A549 (cell line): ENCODE measurements at regions not wholly inside any gene's neighbourhood (a gene's known extent, or its start where the extent isn't known, plus 50 kb on each side); places are given as distances from the start of the nearest gene placed in this dataset.

Source experiments
- ATAC-seq, 2 experiments: fragments of 200-7000 bp in 1 of 2; fragments of >200 bp in 1 of 2; cut with Nextera tagmentation in 1 of 2; cut with Tn5 transposase in 1 of 2; 3 replicates each; pipeline versions ENCODE4 v1.8.0 to v1.9.1; 2018 to 2020; ENCODE audit warnings: mild to moderate bottlenecking in 1 of 2, moderate library complexity in 1 of 2
- CTCF ChIA-PET: fragments of 300-600 bp; sonication (Branson Sonifier 250); formaldehyde crosslinking; extraction: SDS; loops from one replicate; lab custom pipeline; 2021; ENCODE audit warnings: antibody characterized with exemption, inconsistent platforms; lab: Yijun Ruan, JAX
- POLR2A ChIA-PET: fragments of 350-600 bp; formaldehyde crosslinking; extraction: SDS; loops from one replicate; lab custom pipeline; 2021; ENCODE audit warnings: antibody characterized with exemption, inconsistent platforms; lab: Yijun Ruan, JAX
- DNase-seq, 2 experiments: peaks; one replicate each; pipeline versions ENCODE4 v3.0.0 to v3.0.0-alpha.2; 2011 to 2016; ENCODE audit warnings: low read depth in 1 of 2, low spot score in 1 of 2
- FAIRE-seq: peaks from 2 replicates; lab custom pipeline; 2011; peaks lifted over from hg19 to GRCh38; lab: Jason Lieb, UNC
- H3K27ac ChIP-seq, 2 experiments: fragments of >200 bp; sonication (Bioruptor Twin); formaldehyde crosslinking; 3 replicates each; pipeline ENCODE4 v1.5.1; 2016 to 2017
- H3K4me1 ChIP-seq: fragments of >200 bp; sonication (Bioruptor Twin); formaldehyde crosslinking; 3 replicates; pipeline ENCODE4 v1.6.1; 2016
- H3K4me2 ChIP-seq: fragments of >200 bp; sonication (Bioruptor Twin); formaldehyde crosslinking; 3 replicates; pipeline ENCODE4 v1.6.1; 2016
- H3K4me3 ChIP-seq: fragments of >200 bp; sonication (Bioruptor Twin); formaldehyde crosslinking; 3 replicates; pipeline ENCODE4 v1.5.1; 2016
- H3K9me3 ChIP-seq: fragments of >200 bp; sonication (Bioruptor Twin); formaldehyde crosslinking; 3 replicates; pipeline ENCODE4 v1.6.1; 2016
- CBX2 ChIP-seq: fragments of 200-600 bp; sonication (generic); IDR thresholded peaks from 2 replicates; pipeline ENCODE4 v1.6.1; 2016; ENCODE audit warnings: low read depth, mild to moderate bottlenecking, borderline replicate concordance
- CBX8 ChIP-seq: fragments of 200-600 bp; sonication (generic); IDR thresholded peaks from 2 replicates; pipeline ENCODE4 v1.6.1; 2016
- CEBPB ChIP-seq, 2 experiments: fragments of >200 bp in 1 of 2; sonication (Bioruptor Twin) in 1 of 2; formaldehyde crosslinking in 1 of 2; IDR thresholded peaks; 2 replicates each; pipeline ENCODE4 v1.6.1; 2012 to 2016
- E2F6 ChIP-seq: IDR thresholded peaks from 2 replicates; pipeline ENCODE4 v1.6.1; 2012; ENCODE audit warnings: low read depth, borderline replicate concordance
- EHF ChIP-seq: fragments of 250-450 bp; sonication (Bioruptor Pico); IDR thresholded peaks from 2 replicates; pipeline ENCODE4 v1.5.0; 2020; ENCODE audit warnings: mild to moderate bottlenecking
- ELK1 ChIP-seq: fragments of 150-350 bp; IDR thresholded peaks from 2 replicates; pipeline ENCODE4 v1.6.1; 2014; ENCODE audit warnings: low read depth, mild to moderate bottlenecking, low read length
- EP300 ChIP-seq, 2 experiments: fragments of >200 bp; sonication (Bioruptor Twin); formaldehyde crosslinking; IDR thresholded peaks; 2 replicates in 1 of 2; 3 replicates in 1 of 2; pipeline ENCODE4 v1.6.1; 2016 to 2017
- FOXS1 ChIP-seq: fragments of 250-450 bp; sonication (Bioruptor Pico); IDR thresholded peaks from 2 replicates; pipeline ENCODE4 v1.5.0; 2020; ENCODE audit warnings: mild to moderate bottlenecking, moderate library complexity
- HES2 ChIP-seq: fragments of >200 bp; sonication (Bioruptor Twin); formaldehyde crosslinking; IDR thresholded peaks from 2 replicates; pipeline ENCODE4 v1.6.1; 2016
- HOXA7 ChIP-seq: fragments of 250-450 bp; sonication (Bioruptor Pico); IDR thresholded peaks from 2 replicates; pipeline ENCODE4 v1.5.0; 2020; ENCODE audit warnings: mild to moderate bottlenecking, moderate library complexity
- KDM5A ChIP-seq: fragments of 200-600 bp; sonication (generic); IDR thresholded peaks from 2 replicates; pipeline ENCODE4 v1.6.1; 2016; ENCODE audit warnings: antibody characterized with exemption, mild to moderate bottlenecking
- MAX ChIP-seq: IDR thresholded peaks from 2 replicates; pipeline ENCODE4 v1.6.1; 2012
- MYC ChIP-seq: IDR thresholded peaks from 2 replicates; pipeline ENCODE4 v1.6.1; 2012; ENCODE audit warnings: mild to moderate bottlenecking, inconsistent platforms, low read length, improper control_type of control experiment, borderline replicate concordance
- PHF8 ChIP-seq: fragments of 200-600 bp; sonication (generic); IDR thresholded peaks from 2 replicates; pipeline ENCODE4 v1.6.1; 2016; ENCODE audit warnings: low read depth, mild to moderate bottlenecking, antibody characterized with exemption, moderate library complexity, borderline replicate concordance
- POLR2A ChIP-seq: IDR thresholded peaks from 2 replicates; pipeline ENCODE4 v1.6.1; 2012; ENCODE audit warnings: mild to moderate bottlenecking, low read length
- POLR2AphosphoS2 ChIP-seq: conservative IDR thresholded peaks from 2 replicates; pipeline ENCODE4 v1.6.1; 2012; ENCODE audit warnings: low read length, improper control_type of control experiment, inconsistent platforms
- RAD21 ChIP-seq, 2 experiments: fragments of >200 bp in 1 of 2; sonication (Bioruptor Twin) in 1 of 2; formaldehyde crosslinking in 1 of 2; IDR thresholded peaks in 1 of 2; conservative IDR thresholded peaks in 1 of 2; 2 replicates in 1 of 2; 3 replicates in 1 of 2; pipeline ENCODE4 v1.6.1; 2012 to 2018; ENCODE audit warnings: inconsistent platforms in 1 of 2
- RARB ChIP-seq: fragments of 250-450 bp; sonication (Bioruptor Pico); IDR thresholded peaks from 2 replicates; pipeline ENCODE4 v1.8.0; 2021; ENCODE audit warnings: mild to moderate bottlenecking, moderate library complexity
- REST ChIP-seq: fragments of 200-600 bp; sonication (generic); IDR thresholded peaks from 2 replicates; pipeline ENCODE4 v1.6.1; 2016; ENCODE audit warnings: antibody characterized with exemption, mild to moderate bottlenecking, moderate library complexity
- RNF2 ChIP-seq: fragments of 200-600 bp; sonication (generic); IDR thresholded peaks from 2 replicates; pipeline ENCODE4 v1.6.1; 2016; ENCODE audit warnings: low read depth, mild to moderate bottlenecking, antibody characterized with exemption, moderate library complexity, borderline replicate concordance
- SMC3 ChIP-seq: fragments of >200 bp; sonication (Bioruptor Twin); formaldehyde crosslinking; IDR thresholded peaks from 3 replicates; pipeline ENCODE4 v1.6.1; 2018; ENCODE audit warnings: inconsistent platforms
- ZSCAN20 ChIP-seq: fragments of 250-450 bp; sonication (Bioruptor Pico); IDR thresholded peaks from 2 replicates; pipeline ENCODE4 v1.8.0; 2022; ENCODE audit warnings: mild to moderate bottlenecking, moderate library complexity
- WGBS: methylation state at CpG from one replicate; pipeline ENCODE4 v1.1.6; 2017; ENCODE audit errors: missing lambda C conversion rate; 5-methylcytosine and 5-hydroxymethylcytosine counted together

GRCh38 chr22:49436056-49436455 is 391.6 kb downstream of the BRD1 start:
- FAIRE-seq, result no peak

GRCh38 chr22:49435596-49435995 is 392.1 kb downstream of the BRD1 start:
- ChIA-PET POLR2A (no interaction called here), CTCF (interaction anchor here (2.2 to 4.6 kb wide), 2 partner anchors 194 to 198 kb away, joined by 13 to 38 read pairs; no protein-coding TSS in a partner anchor)
- 34% methylated on average over 8 of the region's 13 CpGs for WGBS
- H3K4me2 ChIP-seq, result no peak overlapping the region
- no peaks in the 10 kb centered on the region for H3K4me1 ChIP-seq
- no peak overlapping the region for H3K27ac ChIP-seq
- TF ChIP-seq POLR2A, result no peak
- no peak for TF ChIP-seq MAX
- TF ChIP-seq EHF (CRISPR knock-in tag), result no peak
- no peak for TF ChIP-seq HOXA7 (CRISPR knock-in tag)
- TF ChIP-seq HES2, result no peak
- no peak for TF ChIP-seq KDM5A
- TF ChIP-seq ELK1, result no peak
- TF ChIP-seq FOXS1 (CRISPR knock-in tag), result no peak
- no peak for TF ChIP-seq RARB (CRISPR knock-in tag)
- DNase-seq (no peak), ATAC-seq (no peak), FAIRE-seq (no peak)
- H3K9me3 ChIP-seq, result no peaks in the 10 kb centered on the region
- no peak overlapping the region for H3K4me3 ChIP-seq

More at GRCh38 chr22:49436056-49436455, 391.6 kb downstream of the BRD1 start:
- DNase-seq, result no peak
- H3K4me3 ChIP-seq, result no peak overlapping the region
- CTCF ChIA-PET, result interaction anchor here (4.6 kb wide), 1 partner anchor 197 kb away, joined by 38 read pairs; no protein-coding TSS in a partner anchor
- H3K27ac ChIP-seq, result no peak overlapping the region
- WGBS, result 2% methylated on average over 11 of the region's 11 CpGs
- ATAC-seq, result no peak
- POLR2A ChIA-PET, result no interaction called here
- no peak for TF ChIP-seq HES2
- TF ChIP-seq ZSCAN20 (CRISPR knock-in tag), result no peak
- no peak for TF ChIP-seq RNF2
- no peak for TF ChIP-seq FOXS1 (CRISPR knock-in tag)
- no peak for TF ChIP-seq CEBPB (IDR thresholded peaks at IDR 0.05)
- TF ChIP-seq CBX2, result no peak
- no peak for TF ChIP-seq POLR2AphosphoS2
- TF ChIP-seq MYC, result no peak
- TF ChIP-seq REST, result no peak
- TF ChIP-seq EP300 (IDR thresholded peaks at IDR 0.05), result no peak
- no peak for TF ChIP-seq E2F6
- no peak for TF ChIP-seq RAD21 (conservative IDR thresholded peaks at IDR 0.05 in 1 of 2, IDR thresholded peaks at IDR 0.05 in 1 of 2)
- no peak for TF ChIP-seq SMC3
- TF ChIP-seq CBX8, result no peak
- TF ChIP-seq PHF8, result no peak
- no peak overlapping the region for H3K4me2 ChIP-seq
- no peaks in the 10 kb centered on the region for H3K9me3 ChIP-seq
- H3K4me1 ChIP-seq, result no peaks in the 10 kb centered on the region
